NCI-H526 (cell line): ENCODE measurements at regions not wholly inside any gene's neighbourhood (a gene's known extent, or its start where the extent isn't known, plus 50 kb on each side); places are given as distances from the start of the nearest gene placed in this dataset.

Experiments
- DNase-seq, 2 experiments: peaks; one replicate each; lab custom pipeline; 2025; lab: John Stamatoyannopoulos, UW

GRCh38 chr16:7093511-7093910, 239.1 kb upstream of the RBFOX1 start:
- no peak for DNase-seq

DNA sequence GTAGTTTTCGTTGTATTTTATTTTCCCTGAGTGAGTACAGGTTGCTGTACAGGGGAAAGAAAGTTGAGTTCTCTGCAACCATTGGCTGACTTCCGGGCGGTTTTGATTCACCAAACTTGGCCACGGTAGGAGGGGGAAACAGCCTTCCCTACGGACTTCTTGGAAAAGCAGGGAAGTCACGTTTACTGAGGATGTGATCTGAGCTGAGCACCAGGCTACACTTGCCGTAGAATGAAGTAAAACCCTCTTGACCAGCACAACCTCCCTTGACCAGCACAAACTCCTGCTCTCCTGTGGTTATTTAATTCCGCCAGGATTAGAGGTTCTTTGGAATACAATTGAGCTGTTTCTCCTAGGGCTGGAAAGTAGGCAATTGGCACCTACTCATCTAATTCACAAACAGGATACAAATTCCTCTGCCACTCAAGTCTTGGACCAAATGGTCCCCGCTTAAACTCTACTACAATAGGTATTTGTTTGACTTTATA, 242.0 kb upstream of the RBFOX1 start:
- DNase-seq = no peak

- DNase-seq = no peak
Observed at GRCh38 chr16:7089751-7090150, 242.9 kb upstream of the RBFOX1 start.

- no peak for DNase-seq
Observed at GRCh38 chr16:7088711-7089110, 243.9 kb upstream of the RBFOX1 start.

- DNase-seq = peak; percentile 79 to 89
Observed at GRCh38 chr16:7086822-7087616, 245.6 kb upstream of the RBFOX1 start.

DNA sequence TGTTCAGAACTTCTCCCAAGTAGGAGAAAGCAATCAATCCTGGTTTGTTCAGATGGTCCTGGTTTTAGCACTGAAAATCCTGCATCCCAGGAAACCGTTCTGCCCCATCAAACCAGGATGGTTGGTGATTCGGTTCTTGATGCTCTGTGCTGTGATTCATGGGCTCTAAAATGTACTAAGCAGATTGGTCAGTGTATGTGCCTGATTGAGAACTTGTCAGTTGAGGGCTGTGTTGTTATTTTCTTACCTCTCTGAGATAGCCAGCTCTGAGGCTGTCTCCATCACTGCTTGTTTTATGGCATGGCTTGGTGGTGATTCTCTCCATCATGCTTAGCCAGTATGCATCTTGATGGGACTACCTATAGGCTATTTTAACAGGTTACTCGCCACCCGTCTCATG, 246.9 kb upstream of the RBFOX1 start:
- DNase-seq = no peak

- DNase-seq = no peak
Observed at GRCh38 chr16:7083096-7083495, 249.5 kb upstream of the RBFOX1 start.

DNA sequence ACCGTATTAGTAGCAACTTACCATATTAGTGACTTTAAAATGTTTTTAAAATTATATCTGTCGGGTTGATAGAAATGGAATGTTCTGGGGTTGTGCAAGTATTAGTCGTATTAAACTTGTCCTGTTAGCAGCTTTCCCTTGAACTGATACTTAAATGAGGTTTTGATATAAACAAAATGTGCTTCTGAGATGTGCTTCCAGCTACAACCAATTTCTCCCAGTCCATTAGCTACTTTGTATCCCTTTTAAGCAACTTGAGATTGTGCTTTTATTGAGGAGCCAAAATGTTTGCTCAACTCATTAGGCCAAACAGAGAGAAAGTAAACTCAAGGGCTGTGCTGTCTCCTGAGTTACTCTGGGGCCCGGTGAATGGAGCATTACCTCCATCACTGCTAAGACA, 255.0 kb upstream of the RBFOX1 start:
- DNase-seq = no peak

GRCh38 chr16:7074715-7075114, 257.9 kb upstream of the RBFOX1 start:
- DNase-seq = no peak

DNA sequence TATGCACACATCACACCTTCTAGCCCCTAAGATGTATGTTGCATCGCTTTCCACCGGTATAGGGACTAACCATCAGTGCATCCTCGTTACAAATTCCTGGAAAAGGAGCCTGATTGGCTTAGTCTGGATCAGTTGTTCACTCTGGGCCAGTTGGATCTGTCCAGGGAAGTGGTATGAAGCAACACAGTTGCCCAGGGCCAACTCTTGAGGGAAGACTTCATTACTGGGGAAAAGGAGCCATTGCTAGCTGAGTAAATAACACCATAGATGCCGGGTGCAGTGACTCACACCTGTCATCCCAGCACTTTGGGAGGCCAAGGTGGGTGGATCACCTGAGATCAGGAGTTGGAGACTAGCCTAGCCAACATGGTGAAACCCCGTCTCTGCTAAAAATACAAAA, 275.2 kb upstream of the RBFOX1 start:
- no peak for DNase-seq

DNA sequence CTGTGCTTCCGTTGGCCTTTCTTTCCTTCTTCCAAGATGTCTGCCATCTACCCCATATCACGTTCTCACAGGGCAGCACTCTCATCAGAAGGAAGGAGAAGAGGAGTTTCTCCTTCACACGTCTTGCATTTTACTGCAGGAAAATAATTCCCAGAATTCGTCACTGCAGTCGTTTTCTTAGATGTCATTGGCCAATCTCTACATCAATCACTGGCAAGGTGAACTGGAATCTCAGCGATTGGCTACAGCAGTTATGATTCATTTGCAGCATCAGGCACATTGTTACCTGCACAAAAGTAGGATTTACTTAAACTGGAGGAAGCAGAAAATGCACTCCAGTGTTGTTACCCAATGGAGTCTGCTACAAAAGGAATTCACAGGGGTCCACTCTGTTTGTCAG, 277.2 kb upstream of the RBFOX1 start:
- DNase-seq = no peak

DNA sequence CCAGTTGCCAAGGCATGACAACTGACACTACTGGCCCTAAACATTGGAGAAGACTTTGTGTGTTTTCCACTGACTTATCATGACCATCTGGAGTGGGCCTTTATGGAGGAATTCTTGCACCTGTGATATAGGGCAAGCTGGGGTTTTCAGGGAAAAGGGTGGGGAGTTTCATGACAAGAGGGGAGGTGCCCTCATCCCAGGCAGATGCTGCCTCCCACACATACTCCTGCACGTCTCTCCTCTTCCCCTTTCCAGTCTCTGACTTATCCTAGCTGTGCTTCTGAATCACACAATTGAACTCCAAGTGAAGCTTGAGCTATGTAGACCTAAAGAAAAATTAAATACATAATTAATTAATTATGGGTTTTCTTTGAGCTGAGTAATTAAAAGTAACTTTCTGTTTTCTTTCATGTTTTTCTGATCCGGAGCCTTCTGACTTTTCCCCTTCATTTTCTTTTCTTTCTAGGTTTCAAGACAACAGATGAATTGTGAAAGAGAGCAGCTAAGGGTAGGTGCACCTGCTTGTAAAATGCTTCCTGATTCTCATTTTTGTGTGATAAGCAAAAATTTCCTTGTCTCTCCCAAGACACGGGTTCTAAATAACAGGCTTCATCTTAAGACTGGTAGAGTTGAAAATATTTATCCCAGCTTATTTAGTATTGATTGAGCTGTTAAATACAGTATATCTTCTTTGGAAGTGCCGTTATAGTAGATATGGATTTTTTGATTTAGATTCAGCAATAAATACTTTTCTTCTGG, 280.9 kb upstream of the RBFOX1 start:
- DNase-seq = no peak

DNA sequence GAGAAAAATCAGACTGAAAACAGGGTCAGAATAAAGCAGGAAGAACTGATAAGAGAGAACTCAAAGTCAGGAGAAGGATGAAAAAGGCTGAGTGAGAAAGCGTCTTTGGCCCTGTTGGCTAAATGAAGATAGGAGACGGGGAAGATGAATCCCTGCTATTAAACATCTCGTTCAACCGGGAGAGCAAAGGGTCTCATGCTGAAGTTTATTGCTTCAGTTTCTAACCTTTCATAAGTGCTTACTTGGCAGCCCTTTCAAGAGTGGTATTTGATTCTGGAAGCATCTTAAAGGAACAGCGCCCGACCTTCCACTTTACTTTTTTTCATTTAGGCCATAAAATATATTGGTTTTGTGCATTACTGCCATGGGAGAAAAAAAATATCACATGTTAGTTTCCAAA, 288.3 kb upstream of the RBFOX1 start:
- DNase-seq = no peak

DNA sequence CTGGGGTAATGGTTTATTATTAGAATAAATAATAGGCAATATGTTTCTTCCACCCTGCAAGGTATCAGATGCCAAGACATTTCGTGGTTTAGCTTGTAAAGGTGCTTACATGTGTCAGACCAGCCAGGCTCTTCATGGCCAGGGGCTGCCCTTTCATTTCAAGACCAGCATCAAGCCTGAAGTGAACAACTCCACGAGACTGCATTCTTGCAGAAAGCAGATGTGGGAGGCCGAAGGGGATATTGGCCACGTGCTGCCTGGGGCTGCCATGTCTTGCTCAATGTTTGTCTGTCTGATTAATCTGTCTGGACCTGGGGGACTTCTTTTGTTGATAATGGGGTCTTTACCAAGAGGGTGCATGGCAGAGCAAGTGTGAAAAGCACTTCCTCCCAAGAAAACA, 294.2 kb upstream of the RBFOX1 start:
- DNase-seq = no peak

DNA sequence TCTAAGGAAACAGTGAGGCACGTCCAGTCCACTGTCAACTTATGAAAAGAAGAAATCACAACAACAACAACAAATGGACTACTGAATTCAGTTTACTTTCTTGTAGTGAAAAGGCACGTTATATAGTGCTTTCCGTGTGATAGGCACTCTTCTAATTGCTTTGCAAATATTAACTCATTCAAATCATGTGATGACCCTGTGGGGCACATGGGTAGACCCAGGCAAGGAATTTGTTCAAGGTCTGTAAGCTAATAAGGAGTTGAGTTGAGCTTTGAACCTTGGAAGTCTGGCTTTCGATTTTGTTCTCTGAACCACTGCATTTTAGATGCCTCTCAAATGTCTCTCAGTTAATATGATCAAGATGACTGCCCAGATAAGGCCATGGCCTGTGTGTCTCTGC, 295.1 kb upstream of the RBFOX1 start:
- peak in 1 of 2 experiments; percentile 7 for DNase-seq

DNA sequence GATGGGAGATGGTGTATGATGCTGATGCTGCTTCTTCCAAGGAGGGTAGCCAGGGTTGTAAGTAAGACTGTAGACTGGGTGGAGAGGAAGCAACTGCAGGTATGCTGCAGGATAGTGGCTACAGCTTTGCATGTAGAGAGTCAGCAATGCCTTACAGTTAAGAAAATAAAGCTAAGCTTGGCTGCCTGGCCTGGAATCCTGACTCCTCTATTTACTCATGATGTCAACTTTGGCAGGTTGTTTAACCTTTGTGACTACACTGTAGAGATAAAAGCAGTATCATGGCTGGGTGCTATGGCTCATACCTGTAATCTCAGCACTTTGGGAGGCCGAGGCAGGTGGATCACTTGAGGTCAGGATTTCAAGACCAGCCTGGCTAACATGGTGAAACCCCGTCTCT, 301.6 kb upstream of the RBFOX1 start:
- DNase-seq = no peak

DNA sequence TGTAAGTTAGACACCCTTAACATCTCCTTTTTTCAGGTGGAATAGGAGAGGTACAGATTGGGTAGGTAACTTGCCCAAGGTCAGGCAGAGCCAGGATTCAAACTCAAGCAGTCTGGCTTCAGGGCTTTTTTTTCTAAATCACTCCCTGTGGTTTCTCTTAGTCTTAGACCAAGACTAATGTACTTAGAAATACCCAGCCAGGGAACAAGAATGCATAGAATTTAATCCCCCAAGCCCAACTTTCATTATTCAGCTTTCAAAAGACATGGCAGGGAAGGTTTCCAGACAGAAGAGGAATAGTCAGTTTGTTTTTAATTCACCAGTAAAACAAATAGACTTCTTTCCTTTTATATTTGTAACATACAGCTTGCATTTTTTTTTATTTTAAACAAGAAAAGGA, 305.2 kb upstream of the RBFOX1 start:
- DNase-seq = no peak

DNA sequence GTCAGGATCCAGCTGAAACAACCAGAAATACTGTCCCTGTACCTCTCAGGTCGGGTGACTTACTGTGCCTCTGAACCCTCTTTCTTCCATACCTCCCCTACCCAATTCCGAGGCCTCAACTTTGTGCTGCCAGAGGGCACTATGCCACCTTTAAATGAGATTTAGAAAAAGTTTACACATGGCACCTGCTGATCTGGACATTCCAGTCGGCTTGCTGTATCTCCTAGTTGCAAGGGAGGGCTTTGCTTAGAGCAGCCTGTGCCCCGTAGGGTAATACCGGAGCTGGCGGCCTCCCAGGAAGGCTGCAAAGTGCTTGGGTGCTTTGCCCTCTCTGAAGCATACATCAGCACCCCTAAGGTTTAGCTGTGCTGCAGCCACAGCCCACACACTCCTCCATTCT, 306.0 kb upstream of the RBFOX1 start:
- no peak for DNase-seq

DNA sequence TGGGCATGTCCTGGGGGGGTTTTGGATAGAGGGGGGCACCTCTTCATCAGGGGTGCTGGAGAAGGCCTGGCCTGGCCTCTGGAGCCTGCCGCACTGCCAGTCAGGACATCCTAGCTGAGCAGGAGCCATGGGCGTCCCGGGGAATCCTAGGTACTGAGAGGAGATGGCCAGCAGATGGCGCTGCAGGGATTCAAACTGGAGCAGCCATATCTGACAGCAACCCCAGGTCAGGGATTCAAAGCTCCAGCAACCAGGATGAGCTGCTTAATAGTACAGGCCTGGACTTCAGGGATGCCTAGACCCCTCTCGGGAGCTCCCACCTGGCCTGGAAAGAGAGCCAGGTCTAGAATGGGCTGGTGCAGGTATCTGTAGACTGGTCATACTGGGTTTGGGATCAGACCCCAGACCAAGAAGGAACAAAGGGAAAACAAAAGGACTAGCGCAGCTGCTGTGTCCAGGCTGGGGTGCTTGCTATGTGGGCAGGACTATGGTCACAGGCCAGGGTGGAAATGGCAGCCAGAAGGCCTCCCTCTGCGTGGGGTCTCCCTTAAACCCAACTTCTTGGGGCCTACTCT, 306.9 kb upstream of the RBFOX1 start:
- DNase-seq = peak; percentile 55 to 85

DNA sequence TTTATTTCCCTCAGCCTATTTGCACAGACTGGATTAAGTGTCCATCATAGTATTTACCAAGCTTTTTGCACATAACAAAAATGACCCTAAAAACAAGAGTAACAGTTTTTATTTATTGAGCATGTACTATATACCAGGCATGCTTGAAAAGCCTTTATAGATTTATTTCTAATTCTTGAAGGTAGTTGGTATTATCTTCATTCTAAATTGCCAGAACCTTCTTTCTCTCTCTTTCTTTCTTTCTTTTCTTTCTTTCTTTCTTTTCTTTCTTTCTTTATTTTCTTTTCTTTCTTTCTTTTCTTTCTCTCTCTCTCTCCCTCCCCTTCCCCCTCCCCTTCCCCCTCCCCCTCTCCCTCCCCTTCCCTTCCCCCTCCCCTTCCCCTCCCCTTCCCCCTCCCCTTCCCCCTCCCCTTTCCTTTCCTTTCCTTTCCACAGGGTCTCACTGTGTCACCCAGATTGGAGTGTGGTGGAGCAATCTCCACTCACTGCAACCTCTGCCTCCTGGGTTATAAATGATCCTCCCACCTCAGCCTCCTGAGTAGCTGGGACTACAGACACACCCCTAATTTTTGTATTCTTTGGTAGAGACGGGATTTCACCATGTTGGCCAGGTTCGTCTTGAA, 310.9 kb upstream of the RBFOX1 start:
- DNase-seq = no peak

DNA sequence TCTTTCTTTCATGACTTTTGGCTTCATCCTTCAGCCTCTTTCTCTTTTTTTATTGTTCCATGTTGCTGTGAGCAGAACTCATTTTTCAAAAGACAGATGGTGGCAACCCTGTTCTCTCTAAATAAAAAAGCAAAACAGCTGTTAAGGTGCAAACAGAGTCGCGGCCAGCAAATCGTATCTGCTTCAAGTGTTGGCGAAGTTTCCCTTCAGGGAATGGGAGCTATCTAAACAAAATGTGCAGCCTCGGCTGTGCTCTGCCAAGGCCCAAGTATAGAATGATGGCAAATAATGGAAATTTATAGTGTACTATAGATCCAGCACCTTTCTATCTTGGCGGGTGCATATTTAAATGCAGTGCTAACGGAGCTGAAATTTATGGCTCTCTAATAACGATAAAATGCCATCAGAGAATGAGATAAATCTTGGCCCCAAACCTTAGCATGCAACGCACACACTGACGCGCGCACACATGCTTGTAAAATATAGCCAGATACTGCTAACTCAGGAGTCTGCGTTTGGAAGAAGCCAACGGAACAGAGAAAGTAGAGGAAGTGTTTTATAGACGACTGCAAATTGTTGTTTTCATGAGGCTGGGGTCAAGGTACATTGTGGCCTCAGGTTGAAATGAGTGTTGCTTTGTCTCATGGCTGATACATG, 315.5 kb upstream of the RBFOX1 start:
- no peak for DNase-seq

DNA sequence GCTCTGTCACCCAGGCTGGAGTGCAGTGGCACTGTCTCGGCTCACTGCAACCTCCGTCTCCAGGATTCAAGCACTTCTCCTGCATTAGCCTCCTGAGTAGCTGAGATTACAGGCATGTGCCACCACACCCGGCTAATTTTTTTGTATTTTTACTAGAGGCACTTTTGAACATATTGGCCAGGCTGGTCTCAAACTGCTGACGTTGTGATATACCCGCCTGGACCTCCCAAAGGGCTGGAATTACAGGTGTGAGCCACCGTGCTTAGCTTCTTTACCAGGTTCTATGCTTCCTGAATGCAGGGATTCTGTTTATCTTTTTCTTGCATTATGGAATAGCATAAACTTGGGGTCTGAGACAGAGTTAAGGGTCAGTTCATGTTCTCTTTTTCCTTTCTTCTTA, 317.9 kb upstream of the RBFOX1 start:
- no peak for DNase-seq
